Daoy (cell line): ENCODE measurements at regions not wholly inside any gene's neighbourhood (a gene's known extent, or its start where the extent isn't known, plus 50 kb on each side); places are given as distances from the start of the nearest gene placed in this dataset.

Experiments
- DNase-seq: peaks from one replicate; pipeline ENCODE4 v3.0.0-alpha.2; 2015; ENCODE audit warnings: low read depth

DNA sequence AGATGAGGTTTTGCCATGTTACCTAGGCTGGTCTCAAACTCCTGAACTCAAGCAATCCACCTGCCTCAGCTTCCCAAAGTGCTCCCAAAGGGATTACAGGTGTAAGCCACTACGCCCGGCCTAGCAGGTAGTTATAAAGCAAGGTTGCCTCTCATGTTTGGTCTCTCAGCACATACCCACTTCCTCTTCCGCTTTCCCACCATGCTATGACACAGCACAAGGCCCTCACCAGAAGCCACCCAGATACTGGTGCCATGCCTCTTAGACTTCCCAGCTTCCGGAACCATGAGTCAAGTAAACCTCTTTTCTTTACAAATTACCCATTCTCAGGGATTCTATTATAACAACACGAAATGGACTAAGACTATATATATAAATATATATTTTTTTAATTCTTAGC lies 143.6 kb downstream of the COPRS start:
- no peak for DNase-seq

DNA sequence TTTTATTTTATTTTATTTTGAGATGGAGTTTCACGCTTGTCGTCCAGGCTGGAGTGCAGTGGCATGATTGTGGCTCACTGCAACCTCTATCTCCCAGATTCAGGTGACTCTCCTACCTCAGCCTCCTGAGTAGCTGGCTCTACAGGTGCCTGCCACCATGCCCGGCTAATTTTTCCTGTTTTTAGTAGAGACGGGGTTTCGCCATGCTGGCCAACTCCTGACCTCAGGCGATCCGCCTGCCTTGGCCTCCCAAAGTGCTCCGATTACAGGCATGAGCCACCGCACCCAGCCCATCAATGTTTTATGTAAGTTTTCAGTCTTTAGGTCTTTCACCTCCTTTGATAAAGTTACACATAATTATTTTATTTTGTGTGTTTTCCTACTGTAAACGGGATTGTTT lies 154.6 kb downstream of the COPRS start:
- DNase-seq = no peak

- no peak for DNase-seq
Measured at GRCh38 chr17:31702041-31702440, 157.0 kb downstream of the COPRS start.

GRCh38 chr17:31700973-31701372 lies 158.1 kb downstream of the COPRS start:
- no peak for DNase-seq

- no peak for DNase-seq
Measured at GRCh38 chr17:31699886-31700285, 159.2 kb downstream of the COPRS start.

DNA sequence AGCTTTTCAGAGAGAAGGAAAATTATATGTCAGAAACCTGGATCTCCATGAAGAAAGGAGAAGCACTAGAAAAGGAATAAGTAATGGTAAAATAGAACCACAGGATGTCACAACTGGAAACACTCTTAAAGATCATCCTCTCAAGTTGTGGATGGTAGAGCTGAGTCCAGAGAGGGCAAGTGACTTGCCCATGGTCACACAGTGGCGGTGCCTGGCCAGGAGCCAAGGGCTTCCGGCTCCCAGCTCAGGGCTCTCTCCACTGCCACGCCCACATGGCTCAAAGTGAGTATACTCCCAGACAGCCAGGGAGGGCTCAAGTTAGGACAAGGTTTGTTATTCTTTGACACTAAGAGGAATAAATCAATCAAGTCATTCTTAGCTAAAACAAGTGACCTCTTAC lies 159.8 kb downstream of the COPRS start:
- peak; percentile 46 for DNase-seq

- DNase-seq = no peak
Measured at GRCh38 chr17:31698751-31699150, 160.3 kb downstream of the COPRS start.

- no peak for DNase-seq
Measured at GRCh38 chr17:31697838-31698237, 161.2 kb downstream of the COPRS start.

- no peak for DNase-seq
Measured at GRCh38 chr17:31696703-31697325, 162.2 kb downstream of the COPRS start.

DNA sequence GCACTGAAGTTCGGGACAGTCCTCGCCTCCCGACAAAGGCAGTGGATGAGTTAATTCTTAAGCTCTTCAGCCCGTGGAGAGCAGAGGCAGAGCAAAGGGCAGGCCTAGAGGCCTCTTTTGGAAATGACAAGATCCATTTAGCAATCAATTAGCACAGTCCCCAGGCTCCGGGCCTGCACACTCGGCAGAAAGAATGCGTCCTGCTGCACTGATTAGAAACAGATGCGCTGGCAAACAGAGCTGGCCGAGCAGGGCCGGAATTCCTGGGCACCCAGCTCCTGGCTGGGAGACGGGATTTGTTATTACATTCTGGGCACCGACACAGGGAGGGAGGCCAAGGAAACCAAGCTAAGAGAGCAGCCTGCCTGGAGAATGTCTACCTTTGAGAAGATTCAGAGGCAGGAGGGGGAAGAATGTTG lies 162.9 kb downstream of the COPRS start:
- DNase-seq = peak; percentile 67

DNA sequence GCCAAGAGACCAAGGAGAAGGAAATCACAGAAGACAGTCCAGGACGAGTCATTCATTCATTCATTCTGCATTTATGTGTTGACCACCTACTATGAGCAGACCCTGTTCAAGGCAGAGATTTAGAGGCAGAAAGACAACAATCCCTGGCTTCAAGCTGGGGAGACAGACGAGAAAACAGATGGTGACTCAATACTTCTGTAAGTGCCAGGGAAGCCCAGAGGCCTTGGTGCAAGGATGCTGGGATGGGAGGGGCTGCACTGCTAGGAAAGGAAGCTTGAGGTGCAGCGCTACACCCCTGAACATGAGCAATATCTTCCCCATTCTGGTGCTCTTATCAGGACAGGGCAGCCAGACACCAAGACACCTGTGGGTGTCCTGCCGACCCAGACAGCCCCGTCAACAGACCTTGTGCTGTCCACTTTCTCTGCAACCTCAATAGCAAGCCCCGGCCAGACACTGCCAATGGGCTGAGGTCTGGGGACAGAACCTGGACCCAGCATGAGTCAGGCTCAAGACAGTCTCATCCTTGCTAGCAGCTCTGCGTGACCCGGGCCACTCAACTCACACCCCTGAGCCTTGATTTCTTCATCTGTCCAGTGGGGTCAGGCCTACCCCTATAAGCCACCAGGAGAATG lies 163.5 kb downstream of the COPRS start:
- DNase-seq = no peak

DNA sequence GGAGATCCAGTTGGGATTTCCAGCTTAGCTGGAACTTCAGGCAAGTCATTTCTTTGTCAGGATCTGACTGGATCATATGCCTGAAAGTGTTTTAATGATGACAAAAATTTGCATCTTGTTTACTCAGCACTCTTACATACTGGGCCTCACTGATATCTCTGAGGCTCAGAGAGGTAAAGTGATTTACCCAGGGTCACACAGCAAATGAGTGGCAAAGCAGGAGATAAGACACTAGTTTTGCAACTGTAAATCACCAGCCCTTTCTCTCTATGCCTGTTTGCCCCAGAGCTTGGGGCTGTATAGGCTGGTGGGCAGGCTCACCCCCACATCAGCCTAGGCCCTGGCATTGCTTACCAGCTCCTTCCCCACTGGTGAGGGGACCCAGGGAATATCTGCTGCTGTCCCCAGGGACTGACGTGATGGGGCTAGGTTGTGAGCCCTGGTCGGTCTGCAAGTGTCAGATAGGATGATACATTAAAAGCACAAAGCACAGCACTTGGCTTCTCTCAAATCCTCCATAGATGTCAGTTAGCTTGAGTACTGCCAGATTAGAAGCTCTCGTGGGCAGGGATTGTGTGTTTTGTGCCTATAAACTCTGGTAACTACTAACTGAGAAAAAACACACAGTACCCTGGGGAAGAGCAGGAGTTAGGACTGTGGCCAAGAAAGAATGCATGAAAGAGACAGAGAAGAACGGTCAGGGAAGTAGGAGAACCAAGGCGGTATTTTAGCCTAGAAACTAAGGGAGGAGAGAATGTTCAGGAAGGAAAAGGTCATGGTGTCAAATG lies 165.4 kb downstream of the COPRS start:
- DNase-seq = no peak

GRCh38 chr17:31692632-31693031 lies 166.4 kb downstream of the COPRS start:
- no peak for DNase-seq

- DNase-seq = no peak
Measured at GRCh38 chr17:31692027-31692426, 167.0 kb downstream of the COPRS start.

GRCh38 chr17:31691251-31691905 lies 167.7 kb downstream of the COPRS start:
- no peak for DNase-seq

DNA sequence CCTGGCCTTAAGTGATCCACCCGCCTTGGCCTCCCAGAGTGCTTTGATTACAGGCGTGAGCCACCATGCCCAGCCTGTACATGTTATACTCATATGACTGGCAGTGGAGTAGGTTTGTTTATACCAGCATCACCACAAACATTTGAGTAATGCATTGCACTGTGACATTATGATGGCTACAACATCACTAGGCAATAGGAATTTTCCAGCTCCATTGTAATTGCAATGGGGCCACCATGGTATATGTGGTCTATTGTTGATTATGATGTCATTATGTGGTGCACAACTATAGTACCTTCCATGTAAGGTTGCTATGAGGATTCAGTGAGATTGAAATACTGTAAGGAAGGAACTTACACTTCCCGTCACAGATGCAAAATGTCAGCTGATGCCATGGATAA lies 168.9 kb downstream of the COPRS start:
- DNase-seq = no peak

- DNase-seq = peak; percentile 55
Measured at GRCh38 chr17:31688701-31689100, 170.3 kb downstream of the COPRS start.

- peak; percentile 54 for DNase-seq
Measured at GRCh38 chr17:31687505-31688126, 171.4 kb downstream of the COPRS start.

GRCh38 chr17:31686495-31686894 lies 172.5 kb downstream of the COPRS start:
- DNase-seq = no peak

DNA sequence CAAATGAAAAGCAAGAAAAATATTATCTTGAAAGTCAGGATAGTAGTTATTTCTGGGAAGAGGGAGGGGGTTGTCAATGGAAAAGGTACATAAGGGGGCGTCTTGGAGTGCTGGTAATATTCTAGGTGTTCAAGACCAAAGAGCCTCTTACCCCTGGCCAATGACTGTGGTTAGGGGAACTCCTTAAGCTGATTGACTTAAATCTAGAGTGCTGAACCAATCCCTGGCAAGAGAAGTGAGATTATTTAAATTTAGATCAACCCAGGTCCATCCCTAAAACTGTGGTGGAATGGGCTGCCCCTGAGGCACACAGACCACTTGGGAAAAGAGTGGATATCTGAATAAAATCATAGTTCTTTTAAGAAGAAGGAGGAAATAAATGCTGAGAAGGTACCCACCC lies 174.1 kb downstream of the COPRS start:
- DNase-seq = no peak

- DNase-seq = no peak
Measured at GRCh38 chr17:31680126-31680525, 178.9 kb downstream of the COPRS start.

GRCh38 chr17:31679667-31680066 lies 179.4 kb downstream of the COPRS start:
- DNase-seq = no peak
